ENCODE measurements at regions not wholly inside any gene's neighbourhood (a gene's known extent, or its start where the extent isn't known, plus 50 kb on each side); places are given as distances from the start of the nearest gene placed in this dataset.

DNA sequence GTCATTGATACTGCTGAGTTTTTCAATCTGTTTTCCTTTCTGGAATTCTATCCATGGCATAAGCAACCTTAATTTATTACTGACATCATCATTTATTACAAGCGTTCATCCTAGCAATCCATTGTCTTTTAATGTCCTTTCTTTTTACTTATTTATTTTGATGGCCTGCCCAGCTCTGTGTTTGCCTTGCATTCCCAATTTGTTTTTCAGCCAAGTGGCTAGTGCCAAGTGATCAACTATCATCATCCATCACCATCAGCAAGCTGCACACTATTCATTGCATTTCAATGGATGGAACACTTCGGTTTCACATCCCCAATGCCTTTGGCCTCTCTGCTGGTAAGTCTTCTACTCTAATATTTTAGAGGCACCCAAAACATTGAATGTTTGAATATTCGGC is 831.7 kb upstream of the EPHA5 start:
- Mint-ChIP-seq H3K4me3 (ENCODE audit: unreplicated experiment) (no peak overlapping the region), H3K36me3 (ENCODE audit: low read depth, unreplicated experiment) (no peaks in the 10 kb centered on the region), H3K27ac (ENCODE audit: unreplicated experiment) (no peak overlapping the region), H3K4me1 (ENCODE audit: low read depth, unreplicated experiment) (no peaks in the 10 kb centered on the region), H3K27me3 (ENCODE audit: low read depth, unreplicated experiment) (no peaks in the 10 kb centered on the region), H3K9me3 (ENCODE audit: unreplicated experiment) (no peaks in the 10 kb centered on the region)
- H3K4me2 ChIP-seq (ENCODE audit: low read length), result no peak overlapping the region
- DNase-seq (ENCODE audit: low read depth), result no peak
- H4K20me1 ChIP-seq (ENCODE audit: insufficient read depth, low read length), result no peaks in the 10 kb centered on the region
- H3K79me2 ChIP-seq (ENCODE audit: insufficient read depth, low read length), result no peaks in the 10 kb centered on the region
- no peak overlapping the region for H3K4me3 ChIP-seq (ENCODE audit: insufficient read depth, low read depth, low read length)
- H3K27ac ChIP-seq (ENCODE audit: low read depth, low read length), result no peak overlapping the region
- no peaks in the 10 kb centered on the region for H3K27me3 ChIP-seq (ENCODE audit: insufficient read depth, low read length)
- TF ChIP-seq EZH2 (IDR thresholded peaks at IDR 0.05; ENCODE audit: insufficient read depth, low read length), result no peak
- TF ChIP-seq, protein P1, sequence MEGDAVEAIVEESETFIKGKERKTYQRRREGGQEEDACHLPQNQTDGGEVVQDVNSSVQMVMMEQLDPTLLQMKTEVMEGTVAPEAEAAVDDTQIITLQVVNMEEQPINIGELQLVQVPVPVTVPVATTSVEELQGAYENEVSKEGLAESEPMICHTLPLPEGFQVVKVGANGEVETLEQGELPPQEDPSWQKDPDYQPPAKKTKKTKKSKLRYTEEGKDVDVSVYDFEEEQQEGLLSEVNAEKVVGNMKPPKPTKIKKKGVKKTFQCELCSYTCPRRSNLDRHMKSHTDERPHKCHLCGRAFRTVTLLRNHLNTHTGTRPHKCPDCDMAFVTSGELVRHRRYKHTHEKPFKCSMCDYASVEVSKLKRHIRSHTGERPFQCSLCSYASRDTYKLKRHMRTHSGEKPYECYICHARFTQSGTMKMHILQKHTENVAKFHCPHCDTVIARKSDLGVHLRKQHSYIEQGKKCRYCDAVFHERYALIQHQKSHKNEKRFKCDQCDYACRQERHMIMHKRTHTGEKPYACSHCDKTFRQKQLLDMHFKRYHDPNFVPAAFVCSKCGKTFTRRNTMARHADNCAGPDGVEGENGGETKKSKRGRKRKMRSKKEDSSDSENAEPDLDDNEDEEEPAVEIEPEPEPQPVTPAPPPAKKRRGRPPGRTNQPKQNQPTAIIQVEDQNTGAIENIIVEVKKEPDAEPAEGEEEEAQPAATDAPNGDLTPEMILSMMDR (IDR thresholded peaks at IDR 0.05; ENCODE audit: insufficient read depth, low read depth, low read length), result no peak
- no peak overlapping the region for H2AFZ ChIP-seq (ENCODE audit: low read depth, low read length)
- H3K4me1 ChIP-seq (ENCODE audit: insufficient read depth, low read length), result no peaks in the 10 kb centered on the region
- no peaks in the 10 kb centered on the region for H3K9me3 ChIP-seq (ENCODE audit: insufficient read depth, low read depth, low read length)
- FAIRE-seq, result no peak
- no peaks in the 10 kb centered on the region for H3K36me3 ChIP-seq (ENCODE audit: insufficient read depth, low read length)
- no peak overlapping the region for H3K9ac ChIP-seq (ENCODE audit: low read length)

DNA sequence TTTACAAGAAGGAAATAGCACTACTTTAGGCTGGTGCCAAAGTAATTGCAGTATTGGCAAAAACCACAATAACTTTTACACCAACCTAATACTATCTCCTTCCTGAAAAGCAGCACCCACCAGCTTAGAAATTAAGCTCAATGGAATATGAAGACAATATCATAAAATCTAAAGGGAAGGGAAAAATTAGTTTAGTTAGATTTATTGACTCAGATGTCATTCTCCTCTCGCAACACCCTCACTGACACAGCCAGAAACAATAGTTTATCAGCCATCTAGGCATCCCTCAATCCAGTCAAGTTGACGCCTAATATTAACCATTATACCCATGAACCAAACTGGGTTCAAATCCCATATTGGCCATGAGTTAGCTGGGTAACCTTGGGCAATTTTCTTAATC is 820.4 kb upstream of the EPHA5 start:
- H3K27ac Mint-ChIP-seq (ENCODE audit: unreplicated experiment), result no peak overlapping the region
- no peaks in the 10 kb centered on the region for H3K9me3 Mint-ChIP-seq (ENCODE audit: unreplicated experiment)
- no peak overlapping the region for H3K9ac ChIP-seq (ENCODE audit: low read length)
- H3K27ac ChIP-seq (ENCODE audit: low read depth, low read length), result peak overlapping the region; percentile 60
- no peak for FAIRE-seq
- H3K4me1 ChIP-seq (ENCODE audit: insufficient read depth, low read length), result peaks cover 12% of the 10 kb centered on the region
- no peak for TF ChIP-seq EZH2 (IDR thresholded peaks at IDR 0.05; ENCODE audit: insufficient read depth, low read length)
- TF ChIP-seq, protein P1 (IDR thresholded peaks at IDR 0.05; ENCODE audit: insufficient read depth, low read depth, low read length), result no peak
- H3K36me3 ChIP-seq (ENCODE audit: insufficient read depth, low read length), result no peaks in the 10 kb centered on the region
- no peaks in the 10 kb centered on the region for H3K27me3 ChIP-seq (ENCODE audit: insufficient read depth, low read length)
- H3K27me3 Mint-ChIP-seq (ENCODE audit: low read depth, unreplicated experiment), result no peaks in the 10 kb centered on the region
- H3K4me3 ChIP-seq (ENCODE audit: insufficient read depth, low read depth, low read length), result no peak overlapping the region
- no peaks in the 10 kb centered on the region for H3K79me2 ChIP-seq (ENCODE audit: insufficient read depth, low read length)
- no peaks in the 10 kb centered on the region for H3K36me3 Mint-ChIP-seq (ENCODE audit: low read depth, unreplicated experiment)
- H2AFZ ChIP-seq (ENCODE audit: low read depth, low read length), result no peak overlapping the region
- no peak for DNase-seq (ENCODE audit: low read depth)
- peaks cover 10% of the 10 kb centered on the region for H3K4me1 Mint-ChIP-seq (ENCODE audit: low read depth, unreplicated experiment)
- H3K4me2 ChIP-seq (ENCODE audit: low read length), result no peak overlapping the region
- H3K9me3 ChIP-seq (ENCODE audit: insufficient read depth, low read depth, low read length), result no peaks in the 10 kb centered on the region
- no peak overlapping the region for H3K4me3 Mint-ChIP-seq (ENCODE audit: unreplicated experiment)
- no peaks in the 10 kb centered on the region for H4K20me1 ChIP-seq (ENCODE audit: insufficient read depth, low read length)

DNA sequence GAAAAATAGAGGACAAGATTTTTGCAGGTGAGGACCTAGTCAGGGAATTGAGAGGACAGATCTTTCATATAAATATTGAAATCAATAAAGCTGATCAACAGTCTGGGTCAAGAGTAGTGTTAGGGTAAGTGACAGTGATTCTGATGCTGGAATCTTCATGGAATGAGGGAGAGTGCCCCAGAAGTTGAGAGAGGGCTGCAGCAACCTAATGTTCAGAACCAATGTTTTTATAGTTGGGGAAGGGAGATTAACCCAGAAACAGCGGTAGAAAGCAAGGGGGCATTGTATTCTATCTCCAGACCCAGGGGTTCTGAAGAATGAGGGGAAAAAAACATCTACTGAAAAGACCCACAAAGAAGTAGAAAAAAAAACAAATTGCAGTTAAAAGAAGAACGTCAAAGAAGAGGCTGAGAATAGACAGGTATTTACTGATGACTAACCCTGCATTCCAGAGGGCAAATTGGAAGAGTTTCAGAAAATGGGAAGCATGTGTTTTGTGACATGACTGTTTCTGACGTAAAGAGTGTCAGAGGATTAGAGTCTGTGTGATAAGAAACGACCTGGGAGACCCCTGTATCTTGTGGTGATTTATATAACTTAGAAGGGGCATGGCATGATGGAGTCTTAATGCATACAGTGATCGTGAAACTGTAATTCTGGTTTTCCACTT is 819.6 kb upstream of the EPHA5 start:
- Histone ChIP-seq H2AFZ (ENCODE audit: low read depth, low read length) (peak overlapping the region; percentile 16), H3K9me3 (ENCODE audit: insufficient read depth, low read depth, low read length) (no peaks in the 10 kb centered on the region), H3K4me1 (ENCODE audit: insufficient read depth, low read length) (peaks cover 12% of the 10 kb centered on the region), H4K20me1 (ENCODE audit: insufficient read depth, low read length) (no peaks in the 10 kb centered on the region), H3K79me2 (ENCODE audit: insufficient read depth, low read length) (no peaks in the 10 kb centered on the region), H3K4me3 (ENCODE audit: insufficient read depth, low read depth, low read length) (no peak overlapping the region), H3K36me3 (ENCODE audit: insufficient read depth, low read length) (no peaks in the 10 kb centered on the region), H3K4me2 (ENCODE audit: low read length) (peak overlapping the region; percentile 51), H3K9ac (ENCODE audit: low read length) (peak overlapping the region; percentile 24), H3K27ac (ENCODE audit: low read depth, low read length) (peak overlapping the region; percentile 60), H3K27me3 (ENCODE audit: insufficient read depth, low read length) (no peaks in the 10 kb centered on the region)
- Mint-ChIP-seq H3K9me3 (ENCODE audit: unreplicated experiment) (no peaks in the 10 kb centered on the region), H3K36me3 (ENCODE audit: low read depth, unreplicated experiment) (no peaks in the 10 kb centered on the region), H3K4me1 (ENCODE audit: low read depth, unreplicated experiment) (peaks cover 10% of the 10 kb centered on the region), H3K27me3 (ENCODE audit: low read depth, unreplicated experiment) (no peaks in the 10 kb centered on the region), H3K4me3 (ENCODE audit: unreplicated experiment) (no peak overlapping the region), H3K27ac (ENCODE audit: unreplicated experiment) (peak overlapping the region; percentile 45)
- no peak for FAIRE-seq
- DNase-seq (ENCODE audit: low read depth), result peak; percentile 92
- no peak for TF ChIP-seq EZH2 (IDR thresholded peaks at IDR 0.05; ENCODE audit: insufficient read depth, low read length)
- TF ChIP-seq, protein P1 (IDR thresholded peaks at IDR 0.05; ENCODE audit: insufficient read depth, low read depth, low read length), result no peak

Measured in astrocyte (in vitro differentiated cells and primary cell).